HepG2 (cell line): ENCODE measurements at regions not wholly inside any gene's neighbourhood (a gene's known extent, or its start where the extent isn't known, plus 50 kb on each side); places are given as distances from the start of the nearest gene placed in this dataset.

Experiments
- ATAC-seq: fragments of 200-7000 bp; cut with Tn5 transposase; 3 replicates; pipeline ENCODE4 v1.9.1; 2020; ENCODE audit warnings: mild to moderate bottlenecking, moderate library complexity
- BruUV-seq: library from RNA; stranded (reverse); fragments of 400-500 nt; replicated peaks from 2 replicates; lab custom pipeline; 2021; lab: Mats Ljungman, UMichigan
- CTCF ChIA-PET: fragments of 300-600 bp; formaldehyde crosslinking; extraction: SDS; loops from one replicate; lab custom pipeline; 2021; ENCODE audit warnings: low total read pairs, inconsistent platforms, low intra/inter-chr PET ratio; lab: Yijun Ruan, JAX
- POLR2A ChIA-PET: fragments of 350-600 bp; sonication (Branson Sonifier 250); formaldehyde crosslinking; loops from one replicate; lab custom pipeline; 2020; ENCODE audit warnings: antibody characterized with exemption, inconsistent platforms; lab: Yijun Ruan, JAX
- DNase-seq: peaks from one replicate; pipeline ENCODE4 v3.0.0-alpha.2; 2015; ENCODE audit warnings: low spot score
- FAIRE-seq: peaks from 3 replicates; lab custom pipeline; 2011; peaks lifted over from hg19 to GRCh38; lab: Jason Lieb, UNC
- H2AFZ ChIP-seq: one replicate; pipeline ENCODE4 v1.6.1; 2011; ENCODE audit warnings: low read length, inconsistent platforms
- H3K27ac ChIP-seq: fragments of 300-600 bp; 3 replicates; pipeline ENCODE4 v1.8.0; 2011; ENCODE audit warnings: mixed run types, mild to moderate bottlenecking, mixed read lengths, low read length, inconsistent platforms; ENCODE audit not compliant: insufficient read depth; ENCODE audit errors: extremely low read length
- H3K27me3 ChIP-seq, 2 experiments: fragments of 200-600 bp in 1 of 2; 2 replicates in 1 of 2; 3 replicates in 1 of 2; pipeline versions ENCODE4 v1.6.0 to v1.8.0; 2011; ENCODE audit warnings: low read length in 2 of 2, mild to moderate bottlenecking in 2 of 2, moderate library complexity in 2 of 2, inconsistent platforms in 1 of 2; ENCODE audit not compliant: insufficient read depth in 2 of 2, control insufficient read depth in 1 of 2
- H3K36me3 ChIP-seq, 2 experiments: fragments of 200-600 bp in 1 of 2; replicated peaks in 1 of 2; 2 replicates in 1 of 2; 3 replicates in 1 of 2; pipeline versions ENCODE4 v1.5.1 to v1.8.0; 2011; ENCODE audit warnings: low read length in 2 of 2, inconsistent platforms in 1 of 2; ENCODE audit not compliant: insufficient read depth in 2 of 2, control insufficient read depth in 1 of 2
- H3K4me1 ChIP-seq: 2 replicates; pipeline ENCODE4 v1.5.1; 2012; ENCODE audit warnings: low read length, inconsistent platforms; ENCODE audit not compliant: insufficient read depth
- H3K4me2 ChIP-seq: 2 replicates; pipeline ENCODE4 v1.6.0; 2011; ENCODE audit warnings: low read depth, low read length, inconsistent platforms
- H3K4me3 ChIP-seq, 3 experiments: fragments of 200-600 bp in 1 of 3; sonication (generic), shearing (Covaris generic) in 1 of 3; replicated peaks in 1 of 3; 2 replicates each; pipeline ENCODE4 v1.5.1; 2011 to 2016; ENCODE audit warnings: low read length in 3 of 3, inconsistent platforms in 2 of 3, low read depth in 2 of 3, mild to moderate bottlenecking in 2 of 3, control low read depth in 1 of 3, mixed read lengths in 1 of 3; ENCODE audit not compliant: insufficient read depth in 1 of 3
- H3K79me2 ChIP-seq: one replicate; pipeline ENCODE4 v1.6.1; 2011; ENCODE audit warnings: low read length, inconsistent platforms; ENCODE audit not compliant: insufficient read depth
- H3K9ac ChIP-seq: 2 replicates; pipeline ENCODE4 v1.6.0; 2011; ENCODE audit warnings: mild to moderate bottlenecking, low read depth, low read length, inconsistent platforms; ENCODE audit not compliant: insufficient read depth
- H3K9me3 ChIP-seq: 2 replicates; pipeline ENCODE4 v1.5.1; 2012; ENCODE audit warnings: mild to moderate bottlenecking, low read length
- H4K20me1 ChIP-seq: 2 replicates; pipeline ENCODE4 v1.6.0; 2011; ENCODE audit warnings: inconsistent platforms, mild to moderate bottlenecking, low read length, moderate library complexity; ENCODE audit not compliant: insufficient read depth
- EHMT2 ChIP-seq: fragments of 200-600 bp; sonication (generic); IDR thresholded peaks from 2 replicates; pipeline ENCODE4 v1.7.0; 2017; ENCODE audit warnings: antibody characterized with exemption, low read depth, low read length, borderline replicate concordance
- NFE2L1 ChIP-seq: sonication (generic); formaldehyde crosslinking; IDR thresholded peaks from 2 replicates; pipeline ENCODE4 v1.4.0; 2020; ENCODE audit warnings: missing genetic modification reagents, mild to moderate bottlenecking, borderline replicate concordance
- ZFP36L2 ChIP-seq: sonication (generic); formaldehyde crosslinking; IDR thresholded peaks from 2 replicates; pipeline ENCODE4 v1.4.0; 2020; ENCODE audit warnings: missing genetic modification reagents
- ZNF101 ChIP-seq: sonication (generic); formaldehyde crosslinking; IDR thresholded peaks from 2 replicates; pipeline ENCODE4 v1.4.0; 2020; ENCODE audit warnings: mild to moderate bottlenecking, low read depth, missing genetic modification reagents, borderline replicate concordance
- ZNF264 ChIP-seq: sonication (generic); formaldehyde crosslinking; IDR thresholded peaks from 2 replicates; pipeline ENCODE4 v1.4.0; 2020; ENCODE audit warnings: missing genetic modification reagents
- WGBS: methylation state at CpG from one replicate; pipeline ENCODE4 v1.1.6; 2017; ENCODE audit warnings: low lambda C conversion rate; 5-methylcytosine and 5-hydroxymethylcytosine counted together
- in situ Hi-C: cut with HindIII; loops from 2 replicates; pipeline ENCODE4 v1.10.0; 2017; ENCODE audit warnings: low pct_unique_long_range_greater_than_20kb; ENCODE audit not compliant: extremely low pct_ligation_motif_present
- intact Hi-C: fragments of 100-400 bp; cut with micrococcal nuclease; formaldehyde crosslinking; loops from one replicate; pipeline ENCODE4 v1.10.0; 2022; ENCODE audit not compliant: unreplicated experiment
- TF ChIP-seq, protein P1 (sequence below): IDR thresholded peaks from 2 replicates; pipeline ENCODE4 v1.6.1; 2016; ENCODE audit warnings: low read depth, control low read depth
- TF ChIP-seq, protein P2 (sequence below): sonication (generic); formaldehyde crosslinking; IDR thresholded peaks from 2 replicates; pipeline ENCODE4 v1.5.0; 2020; ENCODE audit warnings: mild to moderate bottlenecking, missing genetic modification reagents

DNA sequence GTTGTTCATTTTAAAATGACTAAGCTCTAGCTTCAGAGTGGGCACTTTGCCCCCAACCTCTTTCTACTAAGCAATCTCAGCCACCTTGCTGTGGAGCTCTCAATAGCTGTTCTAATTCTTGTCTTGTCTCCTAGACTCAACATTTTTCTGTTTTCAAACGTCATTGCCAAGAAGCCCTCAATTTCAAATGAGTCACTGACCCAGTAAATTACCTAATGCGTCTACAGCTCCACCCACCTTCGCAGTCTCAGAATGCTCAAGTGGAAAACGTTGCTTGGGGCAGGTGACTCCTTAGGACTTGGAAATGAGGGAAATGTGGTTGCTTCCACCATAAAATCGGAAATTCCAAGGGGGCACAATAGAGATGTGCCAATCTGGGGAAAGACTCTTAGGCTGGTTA is 59.0 kb downstream of the ING2 start:
- ATAC-seq (no peak), DNase-seq (no peak), FAIRE-seq (no peak)
- ChIA-PET POLR2A (no interaction called here), CTCF (no interaction called here)
- Histone ChIP-seq H3K4me2 (no peak overlapping the region), H3K27me3 (peaks cover 1 to 14% of the 10 kb centered on the region in 2 experiments; a peak in 3 of 5 replicates), H3K79me2 (no peaks in the 10 kb centered on the region), H3K4me1 (no peaks in the 10 kb centered on the region), H4K20me1 (no peaks in the 10 kb centered on the region), H3K27ac (no peak overlapping the region), H2AFZ (no peak overlapping the region), H3K36me3 (no peaks in the 10 kb centered on the region), H3K4me3 (no peak overlapping the region), H3K9ac (no peak overlapping the region), H3K9me3 (no peaks in the 10 kb centered on the region)
- in situ Hi-C loops (no loop called here), intact Hi-C loops (no loop called here)
- no TSS peak for BruUV-seq
- 33% methylated on average over 5 of the region's 5 CpGs for WGBS
- TF ChIP-seq, protein P1, sequence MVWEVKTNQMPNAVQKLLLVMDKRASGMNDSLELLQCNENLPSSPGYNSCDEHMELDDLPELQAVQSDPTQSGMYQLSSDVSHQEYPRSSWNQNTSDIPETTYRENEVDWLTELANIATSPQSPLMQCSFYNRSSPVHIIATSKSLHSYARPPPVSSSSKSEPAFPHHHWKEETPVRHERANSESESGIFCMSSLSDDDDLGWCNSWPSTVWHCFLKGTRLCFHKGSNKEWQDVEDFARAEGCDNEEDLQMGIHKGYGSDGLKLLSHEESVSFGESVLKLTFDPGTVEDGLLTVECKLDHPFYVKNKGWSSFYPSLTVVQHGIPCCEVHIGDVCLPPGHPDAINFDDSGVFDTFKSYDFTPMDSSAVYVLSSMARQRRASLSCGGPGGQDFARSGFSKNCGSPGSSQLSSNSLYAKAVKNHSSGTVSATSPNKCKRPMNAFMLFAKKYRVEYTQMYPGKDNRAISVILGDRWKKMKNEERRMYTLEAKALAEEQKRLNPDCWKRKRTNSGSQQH: no peak
- TF ChIP-seq ZFP36L2 (CRISPR knock-in tag) (no peak), EHMT2 (no peak), ZNF264 (CRISPR knock-in tag) (no peak), NFE2L1 (CRISPR knock-in tag) (no peak), ZNF101 (no peak)
- TF ChIP-seq, protein P2, sequence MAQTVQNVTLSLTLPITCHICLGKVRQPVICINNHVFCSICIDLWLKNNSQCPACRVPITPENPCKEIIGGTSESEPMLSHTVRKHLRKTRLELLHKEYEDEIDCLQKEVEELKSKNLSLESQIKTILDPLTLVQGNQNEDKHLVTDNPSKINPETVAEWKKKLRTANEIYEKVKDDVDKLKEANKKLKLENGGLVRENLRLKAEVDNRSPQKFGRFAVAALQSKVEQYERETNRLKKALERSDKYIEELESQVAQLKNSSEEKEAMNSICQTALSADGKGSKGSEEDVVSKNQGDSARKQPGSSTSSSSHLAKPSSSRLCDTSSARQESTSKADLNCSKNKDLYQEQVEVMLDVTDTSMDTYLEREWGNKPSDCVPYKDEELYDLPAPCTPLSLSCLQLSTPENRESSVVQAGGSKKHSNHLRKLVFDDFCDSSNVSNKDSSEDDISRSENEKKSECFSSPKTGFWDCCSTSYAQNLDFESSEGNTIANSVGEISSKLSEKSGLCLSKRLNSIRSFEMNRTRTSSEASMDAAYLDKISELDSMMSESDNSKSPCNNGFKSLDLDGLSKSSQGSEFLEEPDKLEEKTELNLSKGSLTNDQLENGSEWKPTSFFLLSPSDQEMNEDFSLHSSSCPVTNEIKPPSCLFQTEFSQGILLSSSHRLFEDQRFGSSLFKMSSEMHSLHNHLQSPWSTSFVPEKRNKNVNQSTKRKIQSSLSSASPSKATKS: no peak
